K562 (cell line): ENCODE measurements at regions not wholly inside any gene's neighbourhood (a gene's known extent, or its start where the extent isn't known, plus 50 kb on each side); places are given as distances from the start of the nearest gene placed in this dataset.

ENCODE experiments used
- ATAC-seq: fragments of 200-7000 bp; cut with Tn5 transposase; 3 replicates; pipeline ENCODE4 v1.9.1; 2020; ENCODE audit warnings: moderate library complexity
- BruUV-seq: library from RNA; stranded (reverse); fragments of 400-500 nt; replicated peaks from 2 replicates; lab custom pipeline; 2021; lab: Mats Ljungman, UMichigan
- CTCF ChIA-PET: fragments of 300-600 bp; formaldehyde crosslinking; extraction: SDS; loops from one replicate; lab custom pipeline; 2021; ENCODE audit warnings: low intra/inter-chr PET ratio; lab: Yijun Ruan, JAX
- POLR2A ChIA-PET: fragments of 300-600, 350-650 bp; sonication (Branson Sonifier 250); formaldehyde crosslinking; extraction: SDS; loops from one replicate; lab custom pipeline; 2021; ENCODE audit warnings: antibody characterized with exemption, inconsistent platforms; lab: Yijun Ruan, JAX
- DNase-seq, 4 experiments: peaks; one replicate each; pipeline versions ENCODE4 v3.0.0 to v3.0.0-alpha.2; 2011 to 2018; ENCODE audit warnings: low spot score in 3 of 4, mixed read lengths in 3 of 4; ENCODE audit errors: extremely low read depth in 1 of 4
- FAIRE-seq: peaks from 2 replicates; lab custom pipeline; 2011; peaks lifted over from hg19 to GRCh38; lab: Jason Lieb, UNC
- H2AFZ ChIP-seq: 2 replicates; pipeline ENCODE4 v1.6.0; 2011; ENCODE audit warnings: low read depth, low read length, control low read depth, inconsistent platforms
- H3K27ac ChIP-seq: fragments of 200-600 bp; 3 replicates; pipeline ENCODE4 v1.8.0; 2011; ENCODE audit warnings: low read depth, mild to moderate bottlenecking, control low read depth, inconsistent platforms, low read length, moderate library complexity, mixed read lengths; ENCODE audit errors: extremely low read depth
- H3K27me3 ChIP-seq, 2 experiments: fragments of 300-600 bp in 1 of 2; 2 replicates in 1 of 2; 3 replicates in 1 of 2; pipeline versions ENCODE4 v1.6.0 to v1.8.0; 2011; ENCODE audit warnings: inconsistent platforms in 2 of 2, low read length in 2 of 2, mild to moderate bottlenecking in 1 of 2, mixed read lengths in 1 of 2, moderate library complexity in 1 of 2; ENCODE audit not compliant: control insufficient read depth in 2 of 2, insufficient read depth in 2 of 2
- H3K36me3 ChIP-seq: fragments of 300-600 bp; 3 replicates; pipeline ENCODE4 v1.8.0; 2011; ENCODE audit warnings: mild to moderate bottlenecking, low read length, inconsistent platforms; ENCODE audit not compliant: control insufficient read depth, insufficient read depth
- H3K4me1 ChIP-seq, 2 experiments: fragments of 200-600 bp in 1 of 2; replicated peaks in 1 of 2; 2 replicates in 1 of 2; 3 replicates in 1 of 2; pipeline versions ENCODE4 v1.5.1 to v1.8.0; 2011; ENCODE audit warnings: inconsistent platforms in 2 of 2, low read length in 2 of 2, mild to moderate bottlenecking in 1 of 2, mixed read lengths in 1 of 2, moderate library complexity in 1 of 2; ENCODE audit not compliant: control insufficient read depth in 2 of 2, insufficient read depth in 2 of 2
- H3K4me2 ChIP-seq: 2 replicates; pipeline ENCODE4 v1.6.1; 2011; ENCODE audit warnings: low read length, control low read depth, inconsistent platforms, mixed read lengths; ENCODE audit not compliant: insufficient read depth
- H3K4me3 ChIP-seq: fragments of 200-600 bp; sonication (generic), shearing (Covaris generic); 2 replicates; pipeline ENCODE4 v1.5.1; 2016; ENCODE audit warnings: control low read depth, inconsistent platforms
- H3K79me2 ChIP-seq: fragments of 200-600 bp; 3 replicates; pipeline ENCODE4 v1.8.0; 2011; ENCODE audit warnings: low read length, inconsistent platforms; ENCODE audit not compliant: control insufficient read depth, insufficient read depth
- H3K9ac ChIP-seq, 2 experiments: 2 replicates each; pipeline versions ENCODE4 v1.6.0 to v1.6.1; 2011; ENCODE audit warnings: low read depth in 2 of 2, low read length in 2 of 2, control low read depth in 1 of 2, inconsistent platforms in 1 of 2, mild to moderate bottlenecking in 1 of 2, mixed read lengths in 1 of 2; ENCODE audit not compliant: insufficient read depth in 1 of 2
- H3K9me1 ChIP-seq: one replicate; pipeline ENCODE4 v1.6.0; 2011; ENCODE audit warnings: inconsistent platforms, mild to moderate bottlenecking, low read length, moderate library complexity; ENCODE audit not compliant: control insufficient read depth, insufficient read depth
- H3K9me3 ChIP-seq: replicated peaks from 2 replicates; pipeline ENCODE4 v1.5.1; 2011; ENCODE audit warnings: low read depth, low read length, inconsistent platforms; ENCODE audit not compliant: control insufficient read depth, insufficient read depth
- H4K20me1 ChIP-seq: replicated peaks from 2 replicates; pipeline ENCODE4 v1.6.1; 2011; ENCODE audit warnings: low read length, inconsistent platforms, mixed read lengths; ENCODE audit not compliant: control insufficient read depth, insufficient read depth
- ATF1 ChIP-seq, 2 experiments: fragments of 450-650 bp in 1 of 2; IDR thresholded peaks; 2 replicates each; pipeline ENCODE4 v1.6.1; 2016; ENCODE audit warnings: missing compliant biosample characterization in 1 of 2, missing genetic modification characterization in 1 of 2
- CCNT2 ChIP-seq: IDR thresholded peaks from 2 replicates; pipeline ENCODE4 v1.6.1; 2011; ENCODE audit warnings: borderline replicate concordance, low read depth, mild to moderate bottlenecking, moderate library complexity, mixed read lengths, low read length; ENCODE audit not compliant: insufficient read length; ENCODE audit errors: extremely low read depth
- HBP1 ChIP-seq: fragments of 450-650 bp; formaldehyde crosslinking; IDR thresholded peaks from 2 replicates; pipeline ENCODE4 v1.4.0; 2022; ENCODE audit warnings: missing genetic modification characterization
- ILK ChIP-seq: fragments of 450-650 bp; IDR thresholded peaks from 2 replicates; pipeline ENCODE4 v1.6.1; 2016; ENCODE audit warnings: missing genetic modification characterization, low read depth, mild to moderate bottlenecking, missing compliant biosample characterization, moderate library complexity, borderline replicate concordance
- MEIS2 ChIP-seq: fragments of 450-650 bp; IDR thresholded peaks from 2 replicates; pipeline ENCODE4 v1.6.1; 2014; ENCODE audit warnings: mild to moderate bottlenecking; ENCODE audit not compliant: partially characterized antibody
- MXI1 ChIP-seq: IDR thresholded peaks from 2 replicates; pipeline ENCODE4 v1.6.1; 2011; ENCODE audit warnings: low read depth, mild to moderate bottlenecking, improper control_type of control experiment, low read length
- NFIC ChIP-seq: fragments of 450-650 bp; IDR thresholded peaks from 2 replicates; pipeline ENCODE4 v1.6.1; 2017; ENCODE audit warnings: mild to moderate bottlenecking, inconsistent platforms
- PHTF2 ChIP-seq: fragments of 250-450 bp; sonication (Bioruptor Pico); IDR thresholded peaks from 2 replicates; pipeline ENCODE4 v1.5.0; 2021; ENCODE audit warnings: mild to moderate bottlenecking
- RAD51 ChIP-seq: fragments of 450-650 bp; IDR thresholded peaks from 2 replicates; pipeline ENCODE4 v1.7.1; 2016; ENCODE audit warnings: low read depth, mild to moderate bottlenecking, borderline replicate concordance
- XRCC4 ChIP-seq: IDR thresholded peaks from one replicate; pipeline ENCODE4 v1.6.1; 2011; ENCODE audit not compliant: insufficient read depth, insufficient read length; ENCODE audit errors: extremely low read depth
- ZNF24 ChIP-seq: fragments of 450-650 bp; IDR thresholded peaks from 2 replicates; pipeline ENCODE4 v1.6.1; 2016
- ZNF263 ChIP-seq: sonication (generic); formaldehyde crosslinking; IDR thresholded peaks from 2 replicates; pipeline ENCODE4 v1.8.0; 2022; ENCODE audit warnings: mild to moderate bottlenecking, missing genetic modification reagents, borderline replicate concordance
- ZNF280B ChIP-seq: fragments of 250-450 bp; sonication (Bioruptor Pico); IDR thresholded peaks from 2 replicates; pipeline ENCODE4 v1.5.1; 2021; ENCODE audit warnings: mild to moderate bottlenecking
- ZNF444 ChIP-seq: fragments of 250-450 bp; sonication (Bioruptor Pico); IDR thresholded peaks from 2 replicates; pipeline ENCODE4 v1.4.0; 2020; ENCODE audit warnings: mild to moderate bottlenecking, moderate library complexity
- ZNF445 ChIP-seq: fragments of 250-450 bp; sonication (Bioruptor Pico); IDR thresholded peaks from 2 replicates; pipeline ENCODE4 v1.4.0; 2020; ENCODE audit warnings: low read depth, mild to moderate bottlenecking, moderate library complexity
- ZSCAN29 ChIP-seq: fragments of 450-650 bp; IDR thresholded peaks from 2 replicates; pipeline ENCODE4 v1.6.1; 2017
- WGBS: fragments of 100-300 bp; shearing (Covaris generic); methylation state at CpG from one replicate; pipeline ENCODE4 v1.1.6; 2016; ENCODE audit warnings: low coverage, mixed read lengths; ENCODE audit not compliant: insufficient coverage; ENCODE audit errors: missing lambda C conversion rate; 5-methylcytosine and 5-hydroxymethylcytosine counted together
- in situ Hi-C: fragments of 300-500 bp; cut with MboI; formaldehyde crosslinking; loops from 4 replicates; pipeline ENCODE4 v1.15.0; 2018; ENCODE audit warnings: inconsistent platforms, mixed read lengths
- intact Hi-C: fragments of 100-400 bp; cut with micrococcal nuclease; formaldehyde crosslinking; loops from 2 replicates; pipeline ENCODE4 v1.14.2; 2022

GRCh38 chr18:37889963-37890362 lies 324.4 kb upstream of the CELF4 start:
- DNase-seq: no peak
- Histone ChIP-seq H2AFZ (no peak overlapping the region), H3K9me3 (no peaks in the 10 kb centered on the region; the same call in 1 of the 2 replicates), H3K36me3 (no peaks in the 10 kb centered on the region), H4K20me1 (no peaks in the 10 kb centered on the region), H3K79me2 (no peaks in the 10 kb centered on the region), H3K27ac (no peak overlapping the region), H3K9me1 (no peaks in the 10 kb centered on the region), H3K27me3 (no peaks in the 10 kb centered on the region), H3K4me1 (no peaks in the 10 kb centered on the region), H3K4me2 (no peak overlapping the region), H3K4me3 (no peak overlapping the region), H3K9ac (no peak overlapping the region)
- ChIA-PET CTCF (no interaction called here), POLR2A (no interaction called here)
- no peak for ATAC-seq
- no TSS peak for BruUV-seq
- FAIRE-seq: no peak
- 0% methylated on average over 5 of the region's 5 CpGs for WGBS
- intact Hi-C loops (no loop called here), in situ Hi-C loops (no loop called here)
- no peak for TF ChIP-seq XRCC4

GRCh38 chr18:37874721-37875120 lies 309.1 kb upstream of the CELF4 start:
- Histone ChIP-seq H3K36me3 (no peaks in the 10 kb centered on the region), H3K4me2 (no peak overlapping the region), H3K79me2 (no peaks in the 10 kb centered on the region), H3K27me3 (no peaks in the 10 kb centered on the region), H3K4me3 (no peak overlapping the region), H3K9ac (no peak overlapping the region), H2AFZ (no peak overlapping the region), H3K27ac (no peak overlapping the region), H3K4me1 (no peaks in the 10 kb centered on the region), H3K9me3 (no peaks in the 10 kb centered on the region; the same call in 1 of the 2 replicates), H3K9me1 (no peaks in the 10 kb centered on the region), H4K20me1 (no peaks in the 10 kb centered on the region)
- CTCF ChIA-PET: no interaction called here
- WGBS: 0% methylated on average over 1 of the region's 1 CpG
- in situ Hi-C loops: no loop called here
- POLR2A ChIA-PET: no interaction called here
- ATAC-seq (no peak), FAIRE-seq (no peak), DNase-seq (no peak)
- intact Hi-C loops: no loop called here
- no TSS peak for BruUV-seq
- no peak for TF ChIP-seq ZSCAN29
- no peak for TF ChIP-seq ILK (tag)
- no peak for TF ChIP-seq ZNF444 (CRISPR knock-in tag)
- no peak for TF ChIP-seq MXI1
- TF ChIP-seq PHTF2 (CRISPR knock-in tag): no peak
- no peak for TF ChIP-seq ZNF24
- no peak for TF ChIP-seq MEIS2
- no peak for TF ChIP-seq ZNF445 (CRISPR knock-in tag)
- no peak for TF ChIP-seq ZNF280B (CRISPR knock-in tag)
- TF ChIP-seq RAD51: no peak
- no peak for TF ChIP-seq ZNF263
- no peak for TF ChIP-seq CCNT2
- no peak for TF ChIP-seq ATF1 (CRISPR knock-in tag; IDR thresholded peaks at IDR 0.05)
- no peak for TF ChIP-seq ATF1 (tag; IDR thresholded peaks at IDR 0.05)
- TF ChIP-seq NFIC: no peak
- no peak for TF ChIP-seq HBP1 (CRISPR knock-in tag)
